Non-pigmented ciliary epithelial cell (primary cell): ENCODE measurements at regions not wholly inside any gene's neighbourhood (a gene's known extent, or its start where the extent isn't known, plus 50 kb on each side); places are given as distances from the start of the nearest gene placed in this dataset.

Experiments
- DNase-seq: peaks from one replicate; pipeline ENCODE4 v3.0.0-alpha.2; 2010; ENCODE audit warnings: low read depth

- no peak for DNase-seq
Measured at GRCh38 chr9:80143899-80144298, 572.1 kb downstream of the TLE4 start.

- no peak for DNase-seq
Measured at GRCh38 chr9:80134487-80134886, 562.7 kb downstream of the TLE4 start.

GRCh38 chr9:80131627-80132026, 559.9 kb downstream of the TLE4 start:
- DNase-seq = no peak

- DNase-seq = no peak
Measured at GRCh38 chr9:80127920-80128319, 556.2 kb downstream of the TLE4 start.

- DNase-seq = no peak
Measured at GRCh38 chr9:80125731-80126264, 554.0 kb downstream of the TLE4 start.

- no peak for DNase-seq
Measured at GRCh38 chr9:80117031-80117430, 545.3 kb downstream of the TLE4 start.

GRCh38 chr9:80114241-80114640, 542.5 kb downstream of the TLE4 start:
- DNase-seq = no peak

- DNase-seq = no peak
Measured at GRCh38 chr9:80107931-80108660, 536.3 kb downstream of the TLE4 start.

GRCh38 chr9:80097476-80097875, 525.7 kb downstream of the TLE4 start:
- no peak for DNase-seq

- DNase-seq = no peak
Measured at GRCh38 chr9:80094176-80094771, 522.5 kb downstream of the TLE4 start.

GRCh38 chr9:80093695-80094094, 521.9 kb downstream of the TLE4 start:
- no peak for DNase-seq

- no peak for DNase-seq
Measured at GRCh38 chr9:80091526-80091925, 519.8 kb downstream of the TLE4 start.

- no peak for DNase-seq
Measured at GRCh38 chr9:80090317-80090716, 518.6 kb downstream of the TLE4 start.

GRCh38 chr9:80086822-80087345, 515.1 kb downstream of the TLE4 start:
- no peak for DNase-seq

- no peak for DNase-seq
Measured at GRCh38 chr9:80086386-80086785, 514.6 kb downstream of the TLE4 start.

GRCh38 chr9:80085668-80086067, 513.9 kb downstream of the TLE4 start:
- DNase-seq = no peak

- no peak for DNase-seq
Measured at GRCh38 chr9:80082213-80082612, 510.4 kb downstream of the TLE4 start.

GRCh38 chr9:80078826-80079225, 507.1 kb downstream of the TLE4 start:
- no peak for DNase-seq

GRCh38 chr9:80077059-80077458, 505.3 kb downstream of the TLE4 start:
- DNase-seq = no peak

- DNase-seq = no peak
Measured at GRCh38 chr9:80076162-80076561, 504.4 kb downstream of the TLE4 start.

- no peak for DNase-seq
Measured at GRCh38 chr9:80074439-80074838, 502.7 kb downstream of the TLE4 start.

GRCh38 chr9:80072451-80072850, 500.7 kb downstream of the TLE4 start:
- DNase-seq = no peak

GRCh38 chr9:80070071-80070742, 498.4 kb downstream of the TLE4 start:
- no peak for DNase-seq
